HEK293T (cell line): ENCODE measurements at regions not wholly inside any gene's neighbourhood (a gene's known extent, or its start where the extent isn't known, plus 50 kb on each side); places are given as distances from the start of the nearest gene placed in this dataset.
A peak's percentile ranks its signal among the peaks of the same experiment; 100 is the strongest.

Experiments
- CTBP1 ChIP-seq: fragments of 450-650 bp; IDR thresholded peaks from 2 replicates; pipeline ENCODE4 v1.6.1; 2016; ENCODE audit warnings: borderline replicate concordance
- FOXA1 ChIP-seq: fragments of 450-650 bp; IDR thresholded peaks from 2 replicates; pipeline ENCODE4 v1.6.1; 2016; ENCODE audit warnings: mild to moderate bottlenecking
- FOXM1 ChIP-seq: fragments of 450-650 bp; IDR thresholded peaks from 2 replicates; pipeline ENCODE4 v1.6.1; 2017; ENCODE audit warnings: mild to moderate bottlenecking, borderline replicate concordance
- NFRKB ChIP-seq: fragments of 450-650 bp; IDR thresholded peaks from 2 replicates; pipeline ENCODE4 v1.6.1; 2016; ENCODE audit warnings: mild to moderate bottlenecking, moderate library complexity
- SP1 ChIP-seq: fragments of 450-650 bp; IDR thresholded peaks from 2 replicates; pipeline ENCODE4 v1.6.1; 2017

- TF ChIP-seq CTBP1 = 0 out of 2 replicates have a peak, but pooled peaks have one; percentile 9
- TF ChIP-seq NFRKB = no peak
- no peak for TF ChIP-seq FOXM1
- TF ChIP-seq FOXA1 = no peak
- no peak for TF ChIP-seq SP1
Measured at GRCh38 chr1:170460414-170461155, 71.4 kb upstream of the GORAB start.
